ENCODE measurements at regions not wholly inside any gene's neighbourhood (a gene's known extent, or its start where the extent isn't known, plus 50 kb on each side); places are given as distances from the start of the nearest gene placed in this dataset.

DNA sequence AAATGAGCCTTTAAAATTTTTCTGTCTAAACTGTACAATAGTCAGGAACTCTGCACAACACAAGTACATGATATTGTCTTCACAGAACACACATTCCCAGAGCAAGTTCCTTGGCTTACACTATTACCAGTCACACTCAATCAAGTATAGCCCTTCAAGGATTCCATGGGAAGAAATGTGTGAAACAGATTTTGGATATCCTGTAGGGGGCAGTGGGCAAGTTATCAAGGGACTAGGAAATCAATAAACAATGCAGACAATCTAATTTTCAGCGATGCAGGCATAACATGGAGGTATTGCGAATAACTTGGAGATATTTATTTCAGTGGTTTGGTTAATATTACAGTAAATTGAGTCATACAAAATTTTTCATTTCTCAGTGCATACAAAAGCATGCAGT lies 1171.5 kb upstream of the NUDT12 start:
- Histone ChIP-seq H3K36me3 (ENCODE audit: insufficient read depth, low read length) (no peaks in the 10 kb centered on the region), H3K4me3 (ENCODE audit: insufficient read depth, low read depth, low read length) (no peak overlapping the region), H3K4me2 (ENCODE audit: low read length) (no peak overlapping the region), H3K4me1 (ENCODE audit: insufficient read depth, low read length) (no peaks in the 10 kb centered on the region), H3K9me3 (ENCODE audit: insufficient read depth, low read depth, low read length) (no peaks in the 10 kb centered on the region), H3K27me3 (ENCODE audit: insufficient read depth, low read length) (no peaks in the 10 kb centered on the region), H3K79me2 (ENCODE audit: insufficient read depth, low read length) (no peaks in the 10 kb centered on the region), H3K27ac (ENCODE audit: low read depth, low read length) (no peak overlapping the region), H4K20me1 (ENCODE audit: insufficient read depth, low read length) (no peaks in the 10 kb centered on the region), H2AFZ (ENCODE audit: low read depth, low read length) (no peak overlapping the region), H3K9ac (ENCODE audit: low read length) (no peak overlapping the region)
- Mint-ChIP-seq H3K36me3 (ENCODE audit: low read depth, unreplicated experiment) (no peaks in the 10 kb centered on the region), H3K27me3 (ENCODE audit: low read depth, unreplicated experiment) (no peaks in the 10 kb centered on the region), H3K27ac (ENCODE audit: unreplicated experiment) (no peak overlapping the region), H3K4me1 (ENCODE audit: low read depth, unreplicated experiment) (no peaks in the 10 kb centered on the region), H3K9me3 (ENCODE audit: unreplicated experiment) (no peaks in the 10 kb centered on the region), H3K4me3 (ENCODE audit: unreplicated experiment) (no peak overlapping the region)
- TF ChIP-seq EZH2 (IDR thresholded peaks at IDR 0.05; ENCODE audit: insufficient read depth, low read length) (no peak), CTCF (IDR thresholded peaks at IDR 0.05; ENCODE audit: insufficient read depth, low read depth, low read length) (no peak)
- DNase-seq (ENCODE audit: low read depth) (no peak), FAIRE-seq (no peak)

DNA sequence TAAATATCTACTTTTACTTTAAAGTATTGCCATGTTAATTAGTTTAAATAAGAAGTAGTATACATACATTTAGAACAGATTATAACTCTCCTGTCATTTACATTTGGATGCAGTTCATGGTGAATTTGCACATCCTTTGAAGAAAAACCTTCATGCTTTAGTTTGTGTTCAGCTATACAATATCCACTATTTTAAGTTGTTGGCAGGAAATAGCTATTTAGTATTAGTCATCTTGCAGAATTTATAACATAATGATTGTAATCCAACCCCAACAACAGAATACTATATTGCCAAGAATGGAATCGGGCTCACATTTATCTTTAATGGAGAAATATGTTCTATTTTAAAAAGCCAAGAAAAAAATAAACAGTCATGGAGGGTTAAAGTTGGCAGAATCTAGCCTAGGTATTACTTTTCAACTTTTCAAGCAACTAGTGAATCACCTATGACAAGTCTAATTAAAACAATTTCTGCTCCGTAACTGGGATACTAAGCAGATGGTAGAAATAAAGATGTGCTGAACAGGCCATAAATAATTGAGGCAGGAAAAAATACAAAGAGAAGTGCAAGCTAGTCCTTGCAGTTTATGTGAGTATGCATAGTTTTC lies 1170.6 kb upstream of the NUDT12 start:
- no peaks in the 10 kb centered on the region for H3K27me3 ChIP-seq (ENCODE audit: insufficient read depth, low read length)
- H3K27ac ChIP-seq (ENCODE audit: low read depth, low read length): no peak overlapping the region
- Mint-ChIP-seq H3K4me3 (ENCODE audit: unreplicated experiment) (no peak overlapping the region), H3K27me3 (ENCODE audit: low read depth, unreplicated experiment) (no peaks in the 10 kb centered on the region), H3K4me1 (ENCODE audit: low read depth, unreplicated experiment) (no peaks in the 10 kb centered on the region), H3K9me3 (ENCODE audit: unreplicated experiment) (no peaks in the 10 kb centered on the region), H3K36me3 (ENCODE audit: low read depth, unreplicated experiment) (no peaks in the 10 kb centered on the region), H3K27ac (ENCODE audit: unreplicated experiment) (no peak overlapping the region)
- no peak for TF ChIP-seq CTCF (IDR thresholded peaks at IDR 0.05; ENCODE audit: insufficient read depth, low read depth, low read length)
- TF ChIP-seq EZH2 (IDR thresholded peaks at IDR 0.05; ENCODE audit: insufficient read depth, low read length): no peak
- H3K9ac ChIP-seq (ENCODE audit: low read length): no peak overlapping the region
- H2AFZ ChIP-seq (ENCODE audit: low read depth, low read length): no peak overlapping the region
- H3K9me3 ChIP-seq (ENCODE audit: insufficient read depth, low read depth, low read length): no peaks in the 10 kb centered on the region
- H3K4me1 ChIP-seq (ENCODE audit: insufficient read depth, low read length): no peaks in the 10 kb centered on the region
- FAIRE-seq (no peak), DNase-seq (ENCODE audit: low read depth) (no peak)
- no peaks in the 10 kb centered on the region for H3K36me3 ChIP-seq (ENCODE audit: insufficient read depth, low read length)
- H3K4me2 ChIP-seq (ENCODE audit: low read length): no peak overlapping the region
- no peaks in the 10 kb centered on the region for H3K79me2 ChIP-seq (ENCODE audit: insufficient read depth, low read length)
- no peak overlapping the region for H3K4me3 ChIP-seq (ENCODE audit: insufficient read depth, low read depth, low read length)
- H4K20me1 ChIP-seq (ENCODE audit: insufficient read depth, low read length): no peaks in the 10 kb centered on the region

DNA sequence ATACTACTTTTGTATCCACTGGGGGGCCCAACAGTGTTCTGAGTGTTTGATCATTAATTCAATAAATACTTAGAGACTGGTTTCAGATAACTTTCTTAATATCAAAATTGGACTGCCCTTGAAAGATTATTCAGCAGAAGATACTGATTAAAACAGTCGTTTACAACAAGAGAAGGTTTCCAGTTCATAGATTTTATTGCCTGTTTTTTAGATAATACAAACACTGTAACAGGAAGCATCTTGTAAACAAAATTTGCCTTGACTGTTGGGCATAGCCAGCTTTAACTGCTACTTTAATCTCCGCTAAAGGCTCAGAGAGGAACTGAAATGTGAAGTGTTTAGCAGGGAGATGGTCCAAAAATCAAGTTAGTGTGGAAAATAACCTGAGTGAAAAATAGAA lies 1168.7 kb upstream of the NUDT12 start:
- Histone ChIP-seq H3K36me3 (ENCODE audit: insufficient read depth, low read length) (no peaks in the 10 kb centered on the region), H3K27ac (ENCODE audit: low read depth, low read length) (no peak overlapping the region), H3K4me2 (ENCODE audit: low read length) (no peak overlapping the region), H3K9ac (ENCODE audit: low read length) (no peak overlapping the region), H3K79me2 (ENCODE audit: insufficient read depth, low read length) (no peaks in the 10 kb centered on the region), H3K4me1 (ENCODE audit: insufficient read depth, low read length) (no peaks in the 10 kb centered on the region), H3K27me3 (ENCODE audit: insufficient read depth, low read length) (no peaks in the 10 kb centered on the region), H3K4me3 (ENCODE audit: insufficient read depth, low read depth, low read length) (no peak overlapping the region), H4K20me1 (ENCODE audit: insufficient read depth, low read length) (no peaks in the 10 kb centered on the region), H2AFZ (ENCODE audit: low read depth, low read length) (no peak overlapping the region), H3K9me3 (ENCODE audit: insufficient read depth, low read depth, low read length) (no peaks in the 10 kb centered on the region)
- FAIRE-seq (no peak), DNase-seq (ENCODE audit: low read depth) (no peak)
- Mint-ChIP-seq H3K27me3 (ENCODE audit: low read depth, unreplicated experiment) (no peaks in the 10 kb centered on the region), H3K27ac (ENCODE audit: unreplicated experiment) (no peak overlapping the region), H3K4me1 (ENCODE audit: low read depth, unreplicated experiment) (no peaks in the 10 kb centered on the region), H3K4me3 (ENCODE audit: unreplicated experiment) (no peak overlapping the region), H3K9me3 (ENCODE audit: unreplicated experiment) (no peaks in the 10 kb centered on the region), H3K36me3 (ENCODE audit: low read depth, unreplicated experiment) (no peaks in the 10 kb centered on the region)
- TF ChIP-seq CTCF (IDR thresholded peaks at IDR 0.05; ENCODE audit: insufficient read depth, low read depth, low read length) (no peak), EZH2 (IDR thresholded peaks at IDR 0.05; ENCODE audit: insufficient read depth, low read length) (no peak)

Measured in astrocyte (in vitro differentiated cells and primary cell).